ENCODE measurements at regions not wholly inside any gene's neighbourhood (a gene's known extent, or its start where the extent isn't known, plus 50 kb on each side); places are given as distances from the start of the nearest gene placed in this dataset.
"Not testable (repeated sequence)": the region's sequence is repeated elsewhere in the genome, so short reads cannot be mapped to it uniquely, and the experiment has no call there.

GRCh38 chr12:80001562-80001961, 66.7 kb upstream of the PPP1R12A start:
- Mint-ChIP-seq H3K27me3 (ENCODE audit: insufficient read depth, unreplicated experiment) (no peaks in the 10 kb centered on the region), H3K9me3 (ENCODE audit: unreplicated experiment) (no peaks in the 10 kb centered on the region), H3K4me1 (ENCODE audit: insufficient read depth, unreplicated experiment) (no peaks in the 10 kb centered on the region), H3K36me3 (ENCODE audit: insufficient read depth, unreplicated experiment) (no peaks in the 10 kb centered on the region), H3K4me3 (ENCODE audit: unreplicated experiment) (no peak overlapping the region), H3K27ac (ENCODE audit: low read depth, unreplicated experiment) (no peak overlapping the region)
- ChIA-PET CTCF (no interaction called here), POLR2A (no interaction called here)
- no peak for TF ChIP-seq CTCF (IDR thresholded peaks at IDR 0.05; ENCODE audit: unreplicated experiment)
- DNase-seq (ENCODE audit: unreplicated experiment), result peak; percentile 34
- BruUV-seq (replicated peaks), result no TSS peak
- intact Hi-C loops (cut with micrococcal nuclease), result no loop called here

- BruUV-seq (replicated peaks), result no TSS peak
- CTCF ChIA-PET, result interaction anchor here (0.6 to 0.7 kb wide), 2 partner anchors 69 to 266 kb away, joined by 3 read pairs; no protein-coding TSS in a partner anchor
- Mint-ChIP-seq H3K27me3 (ENCODE audit: insufficient read depth, unreplicated experiment) (no peaks in the 10 kb centered on the region), H3K4me1 (ENCODE audit: insufficient read depth, unreplicated experiment) (no peaks in the 10 kb centered on the region), H3K36me3 (ENCODE audit: insufficient read depth, unreplicated experiment) (no peaks in the 10 kb centered on the region), H3K4me3 (ENCODE audit: unreplicated experiment) (no peak overlapping the region), H3K9me3 (ENCODE audit: unreplicated experiment) (no peaks in the 10 kb centered on the region), H3K27ac (ENCODE audit: low read depth, unreplicated experiment) (no peak overlapping the region)
- intact Hi-C loops (cut with micrococcal nuclease), result no loop called here
- POLR2A ChIA-PET, result interaction anchor here (0.5 kb wide), 1 partner anchor 1089 kb away, joined by 3 read pairs; no protein-coding TSS in a partner anchor
- TF ChIP-seq CTCF (IDR thresholded peaks at IDR 0.05; ENCODE audit: unreplicated experiment), result no peak
- DNase-seq (ENCODE audit: unreplicated experiment), result no peak
Measured at GRCh38 chr12:80000831-80001230, 65.9 kb upstream of the PPP1R12A start.

GRCh38 chr12:79998554-79998953, 63.7 kb upstream of the PPP1R12A start:
- Mint-ChIP-seq H3K4me3 (ENCODE audit: unreplicated experiment) (no peak overlapping the region), H3K4me1 (ENCODE audit: insufficient read depth, unreplicated experiment) (no peaks in the 10 kb centered on the region), H3K27me3 (ENCODE audit: insufficient read depth, unreplicated experiment) (no peaks in the 10 kb centered on the region), H3K36me3 (ENCODE audit: insufficient read depth, unreplicated experiment) (no peaks in the 10 kb centered on the region), H3K9me3 (ENCODE audit: unreplicated experiment) (no peaks in the 10 kb centered on the region), H3K27ac (ENCODE audit: low read depth, unreplicated experiment) (no peak overlapping the region)
- TF ChIP-seq CTCF (IDR thresholded peaks at IDR 0.05; ENCODE audit: unreplicated experiment), result no peak
- ChIA-PET POLR2A (no interaction called here), CTCF (no interaction called here)
- intact Hi-C loops (cut with micrococcal nuclease), result no loop called here
- no peak for DNase-seq (ENCODE audit: unreplicated experiment)
- no TSS peak for BruUV-seq (replicated peaks)

- Mint-ChIP-seq H3K9me3 (ENCODE audit: unreplicated experiment) (no peaks in the 10 kb centered on the region), H3K4me3 (ENCODE audit: unreplicated experiment) (no peak overlapping the region), H3K36me3 (ENCODE audit: insufficient read depth, unreplicated experiment) (no peaks in the 10 kb centered on the region), H3K27me3 (ENCODE audit: insufficient read depth, unreplicated experiment) (no peaks in the 10 kb centered on the region), H3K4me1 (ENCODE audit: insufficient read depth, unreplicated experiment) (no peaks in the 10 kb centered on the region), H3K27ac (ENCODE audit: low read depth, unreplicated experiment) (no peak overlapping the region)
- DNase-seq (ENCODE audit: unreplicated experiment), result no peak
- ChIA-PET CTCF (no interaction called here), POLR2A (no interaction called here)
- TF ChIP-seq CTCF (IDR thresholded peaks at IDR 0.05; ENCODE audit: unreplicated experiment), result no peak
- intact Hi-C loops (cut with micrococcal nuclease), result no loop called here
- no TSS peak for BruUV-seq (replicated peaks)
Measured at GRCh38 chr12:79997096-79997791, 62.3 kb upstream of the PPP1R12A start.

GRCh38 chr12:79995385-79996084, 60.6 kb upstream of the PPP1R12A start:
- H3K9me3 Mint-ChIP-seq (ENCODE audit: unreplicated experiment); DNase-seq (ENCODE audit: unreplicated experiment); CTCF ChIA-PET; H3K4me1 Mint-ChIP-seq (ENCODE audit: insufficient read depth, unreplicated experiment); H3K27me3 Mint-ChIP-seq (ENCODE audit: insufficient read depth, unreplicated experiment); intact Hi-C loops (cut with micrococcal nuclease); H3K27ac Mint-ChIP-seq (ENCODE audit: low read depth, unreplicated experiment); BruUV-seq (replicated peaks); H3K4me3 Mint-ChIP-seq (ENCODE audit: unreplicated experiment); H3K36me3 Mint-ChIP-seq (ENCODE audit: insufficient read depth, unreplicated experiment): not testable (repeated sequence)
- POLR2A ChIA-PET, result interaction anchor here (0.7 kb wide), 1 partner anchor 222 kb away, joined by 3 read pairs; no protein-coding TSS in a partner anchor
